ENCODE measurements at regions not wholly inside any gene's neighbourhood (a gene's known extent, or its start where the extent isn't known, plus 50 kb on each side); places are given as distances from the start of the nearest gene placed in this dataset.
A peak's percentile ranks its signal among the peaks of the same experiment; 100 is the strongest.
"Not testable (repeated sequence)": the region's sequence is repeated elsewhere in the genome, so short reads cannot be mapped to it uniquely, and the experiment has no call there.

- CTCF ChIA-PET = no interaction called here
- TF ChIP-seq, protein P1, sequence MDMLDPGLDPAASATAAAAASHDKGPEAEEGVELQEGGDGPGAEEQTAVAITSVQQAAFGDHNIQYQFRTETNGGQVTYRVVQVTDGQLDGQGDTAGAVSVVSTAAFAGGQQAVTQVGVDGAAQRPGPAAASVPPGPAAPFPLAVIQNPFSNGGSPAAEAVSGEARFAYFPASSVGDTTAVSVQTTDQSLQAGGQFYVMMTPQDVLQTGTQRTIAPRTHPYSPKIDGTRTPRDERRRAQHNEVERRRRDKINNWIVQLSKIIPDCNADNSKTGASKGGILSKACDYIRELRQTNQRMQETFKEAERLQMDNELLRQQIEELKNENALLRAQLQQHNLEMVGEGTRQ (IDR thresholded peaks at IDR 0.05; ENCODE audit: borderline replicate concordance, low read depth, low read length) = no peak
- TF ChIP-seq GABPA (IDR thresholded peaks at IDR 0.05; ENCODE audit: low read depth) (no peak), NFIC (IDR thresholded peaks at IDR 0.05; ENCODE audit: borderline replicate concordance) (0 out of 2 replicates have a peak, but pooled peaks have one; percentile 11)
- no peak overlapping the region for H2AFZ ChIP-seq (ENCODE audit: low read depth)
- H3K4me3 ChIP-seq (ENCODE audit: low read depth in 2 of 2, low read length in 1 of 2) = no peak overlapping the region
- H3K9ac ChIP-seq = no peak overlapping the region
- no peak overlapping the region for H3K27ac ChIP-seq (ENCODE audit: low read depth in 2 of 2, low read length in 1 of 2)
- no peak overlapping the region for H3K4me2 ChIP-seq
- POLR2A ChIA-PET = no interaction called here
- no peaks in the 10 kb centered on the region for H4K20me1 ChIP-seq (ENCODE audit: insufficient read depth)
- no peaks in the 10 kb centered on the region for H3K36me3 ChIP-seq (replicated peaks in 1 of 2; ENCODE audit: control insufficient read depth in 1 of 2, insufficient read depth in 2 of 2, low read length in 1 of 2)
- H3K9me3 ChIP-seq = no peaks in the 10 kb centered on the region; the same call in 1 of the 2 replicates
- no peaks in the 10 kb centered on the region for H3K9me2 ChIP-seq
- DNase-seq = no peak
- no peaks in the 10 kb centered on the region; the same call in 1 of the 2 replicates for H3K27me3 ChIP-seq (ENCODE audit: insufficient read depth)
- no peaks in the 10 kb centered on the region for H3F3A ChIP-seq (replicated peaks; ENCODE audit: insufficient read depth)
- no peaks in the 10 kb centered on the region for H3K79me2 ChIP-seq (ENCODE audit: insufficient read depth)
- WGBS (ENCODE audit: low lambda C conversion rate) = 17% methylated on average over 3 of the region's 3 CpGs
- H3K4me1 ChIP-seq (ENCODE audit: control insufficient read depth in 1 of 2, insufficient read depth in 2 of 2, low read depth in 1 of 2, low read length in 1 of 2) = no peaks in the 10 kb centered on the region
Observed at GRCh38 chr9:97773723-97774122, 76.6 kb upstream of the XPA start.

DNA sequence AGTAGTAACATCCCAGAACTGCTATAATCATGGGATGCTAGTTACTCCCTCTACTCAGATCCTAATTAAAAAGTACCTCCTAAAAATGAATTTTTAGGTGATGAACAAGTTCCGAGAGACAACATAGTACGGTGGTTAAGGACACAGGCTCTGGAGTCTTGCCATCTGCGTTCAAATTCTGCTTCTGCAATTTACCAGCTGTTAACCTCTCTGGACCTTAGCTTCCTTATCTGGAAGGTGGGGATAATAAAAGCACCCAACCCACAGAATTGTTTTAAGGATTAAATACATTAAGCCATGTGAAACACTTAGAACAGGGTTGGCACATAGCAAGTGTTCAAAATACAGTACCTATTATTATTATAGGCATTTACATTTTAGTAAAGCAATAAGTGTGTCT is 77.5 kb upstream of the XPA start:
- Histone ChIP-seq H3K4me1 (ENCODE audit: control insufficient read depth in 1 of 2, insufficient read depth in 2 of 2, low read depth in 1 of 2, low read length in 1 of 2) (no peaks in the 10 kb centered on the region), H3K9me3 (no peaks in the 10 kb centered on the region; the same call in 1 of the 2 replicates), H3K27me3 (ENCODE audit: insufficient read depth) (no peaks in the 10 kb centered on the region; the same call in 1 of the 2 replicates), H2AFZ (ENCODE audit: low read depth) (peak overlapping the region; percentile 62), H3K9me2 (no peaks in the 10 kb centered on the region), H4K20me1 (ENCODE audit: insufficient read depth) (no peaks in the 10 kb centered on the region), H3F3A (replicated peaks; ENCODE audit: insufficient read depth) (no peaks in the 10 kb centered on the region), H3K9ac (0 out of 2 replicates have a peak overlapping the region, but pooled peaks have one; percentile 1), H3K79me2 (ENCODE audit: insufficient read depth) (no peaks in the 10 kb centered on the region), H3K36me3 (replicated peaks in 1 of 2; ENCODE audit: control insufficient read depth in 1 of 2, insufficient read depth in 2 of 2, low read length in 1 of 2) (no peaks in the 10 kb centered on the region), H3K4me3 (ENCODE audit: low read depth in 2 of 2, low read length in 1 of 2) (peak overlapping the region in 1 of 2 experiments; percentile 22; a peak in 1 of 4 replicates), H3K27ac (ENCODE audit: low read depth in 2 of 2, low read length in 1 of 2) (no peak overlapping the region), H3K4me2 (peak overlapping the region; percentile 67)
- ChIA-PET POLR2A (no interaction called here), CTCF (interaction anchor here (0.7 kb wide), 2 partner anchors 64 to 148 kb away, joined by 3 read pairs; partner anchors contain the start of gene TRMO)
- WGBS (ENCODE audit: low lambda C conversion rate) = 28% methylated on average over 3 of the region's 3 CpGs
- no peak for DNase-seq
- TF ChIP-seq RCOR1 (IDR thresholded peaks at IDR 0.05; ENCODE audit: low read length) = no peak
- no peak for TF ChIP-seq FOXJ3 (CRISPR knock-in tag; IDR thresholded peaks at IDR 0.05)
- no peak for TF ChIP-seq MEF2A (IDR thresholded peaks at IDR 0.05; ENCODE audit: borderline replicate concordance, low read depth)
- no peak for TF ChIP-seq JUND (IDR thresholded peaks at IDR 0.05)
- no peak for TF ChIP-seq GABPA (IDR thresholded peaks at IDR 0.05; ENCODE audit: low read depth)
- TF ChIP-seq FOXM1 (IDR thresholded peaks at IDR 0.05; ENCODE audit: low read depth) = no peak
- no peak for TF ChIP-seq TEAD4 (IDR thresholded peaks at IDR 0.05; ENCODE audit: borderline replicate concordance, insufficient read depth)
- TF ChIP-seq SMC3 (IDR thresholded peaks at IDR 0.05; ENCODE audit: low read depth, low read length) = no peak
- TF ChIP-seq, protein P2, sequence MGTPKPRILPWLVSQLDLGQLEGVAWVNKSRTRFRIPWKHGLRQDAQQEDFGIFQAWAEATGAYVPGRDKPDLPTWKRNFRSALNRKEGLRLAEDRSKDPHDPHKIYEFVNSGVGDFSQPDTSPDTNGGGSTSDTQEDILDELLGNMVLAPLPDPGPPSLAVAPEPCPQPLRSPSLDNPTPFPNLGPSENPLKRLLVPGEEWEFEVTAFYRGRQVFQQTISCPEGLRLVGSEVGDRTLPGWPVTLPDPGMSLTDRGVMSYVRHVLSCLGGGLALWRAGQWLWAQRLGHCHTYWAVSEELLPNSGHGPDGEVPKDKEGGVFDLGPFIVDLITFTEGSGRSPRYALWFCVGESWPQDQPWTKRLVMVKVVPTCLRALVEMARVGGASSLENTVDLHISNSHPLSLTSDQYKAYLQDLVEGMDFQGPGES (IDR thresholded peaks at IDR 0.05; ENCODE audit: low read depth, low read length) = no peak
- no peak for TF ChIP-seq REST (IDR thresholded peaks at IDR 0.05; ENCODE audit: low read depth, low read length)
- no peak for TF ChIP-seq RAD21 (IDR thresholded peaks at IDR 0.05; ENCODE audit: low read length)
- no peak for TF ChIP-seq ELF1 (IDR thresholded peaks at IDR 0.05)
- no peak for TF ChIP-seq USF1 (IDR thresholded peaks at IDR 0.05; ENCODE audit: borderline replicate concordance, low read depth)
- TF ChIP-seq, protein P1 (IDR thresholded peaks at IDR 0.05; ENCODE audit: borderline replicate concordance, low read depth, low read length) = no peak

- POLR2A ChIA-PET; H3K36me3 ChIP-seq (replicated peaks in 1 of 2; ENCODE audit: control insufficient read depth in 1 of 2, insufficient read depth in 2 of 2, low read length in 1 of 2); H3K79me2 ChIP-seq (ENCODE audit: insufficient read depth); H3K27ac ChIP-seq (ENCODE audit: low read depth in 2 of 2, low read length in 1 of 2); H3K4me2 ChIP-seq; DNase-seq; H3K4me3 ChIP-seq (ENCODE audit: low read depth in 2 of 2, low read length in 1 of 2); H2AFZ ChIP-seq (ENCODE audit: low read depth); H4K20me1 ChIP-seq (ENCODE audit: insufficient read depth); H3K9me2 ChIP-seq; H3K27me3 ChIP-seq (ENCODE audit: insufficient read depth); H3K9me3 ChIP-seq; H3K9ac ChIP-seq; H3K4me1 ChIP-seq (ENCODE audit: control insufficient read depth in 1 of 2, insufficient read depth in 2 of 2, low read depth in 1 of 2, low read length in 1 of 2); H3F3A ChIP-seq (replicated peaks; ENCODE audit: insufficient read depth); CTCF ChIA-PET: not testable (repeated sequence)
- WGBS (ENCODE audit: low lambda C conversion rate) = 3% methylated on average over 2 of the region's 2 CpGs
Observed at GRCh38 chr9:97778740-97779139, 74.3 kb upstream of the FOXE1 start.

Data from SK-N-SH (cell line).